ENCODE measurements at regions not wholly inside any gene's neighbourhood (a gene's known extent, or its start where the extent isn't known, plus 50 kb on each side); places are given as distances from the start of the nearest gene placed in this dataset.

DNA sequence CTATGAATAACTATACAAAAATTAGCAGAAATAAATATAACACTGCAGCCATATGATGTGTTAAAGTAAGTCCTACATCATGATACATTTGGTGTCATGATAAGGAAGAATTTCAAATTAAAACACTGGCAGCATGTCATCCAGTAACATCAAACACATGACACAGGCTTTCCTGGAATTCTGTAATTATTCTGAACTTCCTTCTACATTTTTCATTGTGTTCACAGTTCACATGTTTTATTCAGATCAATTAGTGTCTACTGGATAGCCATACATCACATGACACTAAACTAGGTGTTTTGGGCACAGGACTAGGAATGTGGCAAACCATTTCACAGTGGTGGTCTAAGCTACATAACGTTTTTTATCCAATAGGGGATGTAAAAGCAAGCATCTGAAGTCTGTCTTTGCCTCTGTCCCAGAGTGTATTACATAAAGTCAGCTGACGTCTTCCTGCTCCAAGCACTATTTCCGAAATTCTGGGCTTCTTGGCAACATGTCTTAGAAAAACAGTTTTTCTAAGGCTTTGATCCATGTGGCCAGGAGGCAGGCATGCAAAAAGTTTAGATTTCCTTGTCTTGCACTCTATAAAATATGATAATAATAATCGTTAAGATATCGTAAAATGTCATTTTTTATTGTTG, 707.9 kb downstream of the CENPC start:
- intact Hi-C loops (cut with DNase I; ENCODE audit: low total_unique reads): no loop called here
- H3K9me3 ChIP-seq: no peaks in the 10 kb centered on the region
- no peak for TF ChIP-seq POLR2AphosphoS5 (IDR thresholded peaks at IDR 0.05)
- DNase-seq (ENCODE audit: low spot score in 2 of 2): no peak
- no peaks in the 10 kb centered on the region for H3K4me1 ChIP-seq
- H3K36me3 ChIP-seq: no peaks in the 10 kb centered on the region
- no peaks in the 10 kb centered on the region for H3K27me3 ChIP-seq
- H3K27ac ChIP-seq: no peak overlapping the region
- no peak overlapping the region for H3K4me3 ChIP-seq

GRCh38 chr4:66829310-66829709, 716.0 kb downstream of the CENPC start:
- Histone ChIP-seq H3K27me3 (no peaks in the 10 kb centered on the region), H3K9me3 (peaks cover 0 to 4% of the 10 kb centered on the region in 2 donors), H3K4me3 (no peak overlapping the region), H3K36me3 (no peaks in the 10 kb centered on the region), H3K4me1 (no peaks in the 10 kb centered on the region), H3K27ac (no peak overlapping the region)
- TF ChIP-seq POLR2A (IDR thresholded peaks at IDR 0.05): no peak
- no peak for TF ChIP-seq POLR2AphosphoS5 (IDR thresholded peaks at IDR 0.05)
- TF ChIP-seq CTCF (IDR thresholded peaks at IDR 0.05): no peak
- intact Hi-C loops (cut with DNase I; ENCODE audit: low total_unique reads): no loop called here
- DNase-seq (ENCODE audit: low spot score in 2 of 2): no peak

- Histone ChIP-seq H3K27ac (no peak overlapping the region), H3K4me1 (no peaks in the 10 kb centered on the region), H3K36me3 (no peaks in the 10 kb centered on the region), H3K27me3 (no peaks in the 10 kb centered on the region), H3K9me3 (no peaks in the 10 kb centered on the region), H3K4me3 (no peak overlapping the region)
- DNase-seq (ENCODE audit: low spot score in 2 of 2): no peak
- no peak for TF ChIP-seq POLR2A (IDR thresholded peaks at IDR 0.05)
- no peak for TF ChIP-seq CTCF (IDR thresholded peaks at IDR 0.05)
- TF ChIP-seq POLR2AphosphoS5 (IDR thresholded peaks at IDR 0.05): no peak
- intact Hi-C loops (cut with DNase I; ENCODE audit: low total_unique reads): no loop called here
Observed at GRCh38 chr4:66820681-66821080, 724.6 kb downstream of the CENPC start.

- Histone ChIP-seq H3K27me3 (no peaks in the 10 kb centered on the region), H3K27ac (no peak overlapping the region), H3K4me3 (no peak overlapping the region), H3K4me1 (no peaks in the 10 kb centered on the region), H3K36me3 (no peaks in the 10 kb centered on the region), H3K9me3 (no peaks in the 10 kb centered on the region)
- no peak for DNase-seq (ENCODE audit: low spot score in 2 of 2)
- TF ChIP-seq CTCF (IDR thresholded peaks at IDR 0.05) (no peak), POLR2AphosphoS5 (IDR thresholded peaks at IDR 0.05) (no peak), POLR2A (IDR thresholded peaks at IDR 0.05) (no peak)
- intact Hi-C loops (cut with DNase I; ENCODE audit: low total_unique reads): loop anchor here (10.0 kb wide), 1 partner anchor 1261 kb away; no protein-coding TSS in a partner anchor
Observed at GRCh38 chr4:66814277-66814676, 731.0 kb downstream of the CENPC start.

GRCh38 chr4:66805582-66805981, 739.7 kb downstream of the CENPC start:
- Histone ChIP-seq H3K27ac (no peak overlapping the region), H3K27me3 (no peaks in the 10 kb centered on the region), H3K36me3 (no peaks in the 10 kb centered on the region), H3K4me1 (no peaks in the 10 kb centered on the region), H3K9me3 (no peaks in the 10 kb centered on the region), H3K4me3 (no peak overlapping the region)
- no peak for DNase-seq (ENCODE audit: low spot score in 2 of 2)
- intact Hi-C loops (cut with DNase I; ENCODE audit: low total_unique reads): no loop called here
- no peak for TF ChIP-seq POLR2AphosphoS5 (IDR thresholded peaks at IDR 0.05)
- no peak for TF ChIP-seq POLR2A (IDR thresholded peaks at IDR 0.05)
- TF ChIP-seq CTCF (IDR thresholded peaks at IDR 0.05): no peak

GRCh38 chr4:66804979-66805378, 740.3 kb downstream of the CENPC start:
- intact Hi-C loops (cut with DNase I; ENCODE audit: low total_unique reads): no loop called here
- no peaks in the 10 kb centered on the region for H3K36me3 ChIP-seq

More at GRCh38 chr4:66804979-66805378, 740.3 kb downstream of the CENPC start:
- H3K27ac ChIP-seq: no peak overlapping the region
- no peaks in the 10 kb centered on the region for H3K27me3 ChIP-seq
- DNase-seq (ENCODE audit: low spot score in 2 of 2): no peak
- TF ChIP-seq CTCF (IDR thresholded peaks at IDR 0.05) (no peak), POLR2A (IDR thresholded peaks at IDR 0.05) (no peak), POLR2AphosphoS5 (IDR thresholded peaks at IDR 0.05) (no peak)
- no peaks in the 10 kb centered on the region for H3K9me3 ChIP-seq
- no peak overlapping the region for H3K4me3 ChIP-seq
- no peaks in the 10 kb centered on the region for H3K4me1 ChIP-seq

Measured in breast epithelium (tissue), 4 donors.